Endothelial cell (in vitro differentiated cells): ENCODE measurements at regions not wholly inside any gene's neighbourhood (a gene's known extent, or its start where the extent isn't known, plus 50 kb on each side); places are given as distances from the start of the nearest gene placed in this dataset.

ENCODE experiments used
- DNase-seq: peaks from one replicate; pipeline ENCODE4 v3.0.0; 2021; ENCODE audit warnings: low spot score
- H3K27ac Mint-ChIP-seq: one replicate; pipeline ENCODE4 v1.8.0; 2021; ENCODE audit warnings: mixed read lengths, inconsistent platforms; ENCODE audit not compliant: unreplicated experiment
- H3K27me3 Mint-ChIP-seq: one replicate; pipeline ENCODE4 v1.8.0; 2021; ENCODE audit warnings: mild to moderate bottlenecking, moderate library complexity, mixed read lengths, inconsistent platforms; ENCODE audit not compliant: unreplicated experiment
- H3K36me3 Mint-ChIP-seq: one replicate; pipeline ENCODE4 v1.8.0; 2021; ENCODE audit warnings: mild to moderate bottlenecking, low read depth, mixed read lengths, inconsistent platforms; ENCODE audit not compliant: unreplicated experiment
- H3K4me1 Mint-ChIP-seq: one replicate; pipeline ENCODE4 v1.8.0; 2021; ENCODE audit warnings: mild to moderate bottlenecking, mixed read lengths, inconsistent platforms; ENCODE audit not compliant: unreplicated experiment
- H3K4me3 Mint-ChIP-seq: one replicate; pipeline ENCODE4 v1.8.0; 2021; ENCODE audit warnings: mild to moderate bottlenecking, mixed read lengths, inconsistent platforms; ENCODE audit not compliant: unreplicated experiment
- H3K9me3 Mint-ChIP-seq: one replicate; pipeline ENCODE4 v1.8.0; 2021; ENCODE audit warnings: mixed read lengths, inconsistent platforms; ENCODE audit not compliant: unreplicated experiment
- TF ChIP-seq, protein P1 (sequence below): fragments of 200-600 bp; sonication (generic); IDR thresholded peaks from one replicate; pipeline ENCODE4 v1.5.0; 2021; ENCODE audit warnings: antibody characterized with exemption; ENCODE audit not compliant: unreplicated experiment

- H3K9me3 Mint-ChIP-seq, result no peaks in the 10 kb centered on the region
- no peak for DNase-seq
- TF ChIP-seq, protein P1, sequence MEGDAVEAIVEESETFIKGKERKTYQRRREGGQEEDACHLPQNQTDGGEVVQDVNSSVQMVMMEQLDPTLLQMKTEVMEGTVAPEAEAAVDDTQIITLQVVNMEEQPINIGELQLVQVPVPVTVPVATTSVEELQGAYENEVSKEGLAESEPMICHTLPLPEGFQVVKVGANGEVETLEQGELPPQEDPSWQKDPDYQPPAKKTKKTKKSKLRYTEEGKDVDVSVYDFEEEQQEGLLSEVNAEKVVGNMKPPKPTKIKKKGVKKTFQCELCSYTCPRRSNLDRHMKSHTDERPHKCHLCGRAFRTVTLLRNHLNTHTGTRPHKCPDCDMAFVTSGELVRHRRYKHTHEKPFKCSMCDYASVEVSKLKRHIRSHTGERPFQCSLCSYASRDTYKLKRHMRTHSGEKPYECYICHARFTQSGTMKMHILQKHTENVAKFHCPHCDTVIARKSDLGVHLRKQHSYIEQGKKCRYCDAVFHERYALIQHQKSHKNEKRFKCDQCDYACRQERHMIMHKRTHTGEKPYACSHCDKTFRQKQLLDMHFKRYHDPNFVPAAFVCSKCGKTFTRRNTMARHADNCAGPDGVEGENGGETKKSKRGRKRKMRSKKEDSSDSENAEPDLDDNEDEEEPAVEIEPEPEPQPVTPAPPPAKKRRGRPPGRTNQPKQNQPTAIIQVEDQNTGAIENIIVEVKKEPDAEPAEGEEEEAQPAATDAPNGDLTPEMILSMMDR, result no peak
- no peaks in the 10 kb centered on the region for H3K27me3 Mint-ChIP-seq
- H3K4me1 Mint-ChIP-seq, result no peaks in the 10 kb centered on the region
- no peak overlapping the region for H3K4me3 Mint-ChIP-seq
- H3K27ac Mint-ChIP-seq, result no peak overlapping the region
- no peaks in the 10 kb centered on the region for H3K36me3 Mint-ChIP-seq
These were observed 279.3 kb downstream of the HACE1 start for GRCh38 chr6:104580452-104580851.

DNA sequence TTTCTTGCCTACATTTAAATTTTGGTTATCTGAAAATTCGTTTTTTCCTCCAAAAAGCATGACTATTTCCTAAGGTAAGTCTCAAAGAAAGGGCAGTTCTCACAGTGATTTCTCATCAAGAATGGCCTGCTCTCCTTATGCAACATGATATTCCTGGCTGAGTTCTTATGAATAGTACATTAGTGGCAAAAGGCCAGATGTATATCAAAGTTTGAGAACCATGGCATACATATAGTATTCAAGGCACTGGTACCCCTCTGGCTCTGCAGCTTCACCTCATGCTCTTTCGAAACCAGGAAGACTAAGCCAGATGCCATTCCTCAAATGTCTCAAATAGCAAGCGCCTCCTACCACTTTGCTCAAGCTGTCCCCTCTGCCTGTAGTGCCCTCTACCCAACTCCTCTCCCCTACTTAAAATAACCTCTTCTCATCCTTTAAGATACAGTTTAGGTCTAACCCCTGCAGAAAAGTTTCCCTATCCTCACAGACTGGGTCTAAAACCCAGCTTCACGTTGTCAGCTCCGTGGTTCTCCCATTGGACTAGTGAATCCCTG, 280.3 kb downstream of the HACE1 start:
- TF ChIP-seq, protein P1, result no peak
- H3K27ac Mint-ChIP-seq, result no peak overlapping the region
- H3K36me3 Mint-ChIP-seq, result no peaks in the 10 kb centered on the region
- no peaks in the 10 kb centered on the region for H3K27me3 Mint-ChIP-seq
- H3K4me1 Mint-ChIP-seq, result no peaks in the 10 kb centered on the region
- no peak for DNase-seq
- H3K4me3 Mint-ChIP-seq, result no peak overlapping the region
- no peaks in the 10 kb centered on the region for H3K9me3 Mint-ChIP-seq

- TF ChIP-seq, protein P1, result no peak
- no peaks in the 10 kb centered on the region for H3K9me3 Mint-ChIP-seq
- no peak overlapping the region for H3K4me3 Mint-ChIP-seq
- H3K27me3 Mint-ChIP-seq, result peaks cover 3% of the 10 kb centered on the region
- H3K27ac Mint-ChIP-seq, result no peak overlapping the region
- DNase-seq, result no peak
- peaks cover 3% of the 10 kb centered on the region for H3K4me1 Mint-ChIP-seq
- no peaks in the 10 kb centered on the region for H3K36me3 Mint-ChIP-seq
These were observed 284.2 kb downstream of the HACE1 start for GRCh38 chr6:104575536-104575935.

DNA sequence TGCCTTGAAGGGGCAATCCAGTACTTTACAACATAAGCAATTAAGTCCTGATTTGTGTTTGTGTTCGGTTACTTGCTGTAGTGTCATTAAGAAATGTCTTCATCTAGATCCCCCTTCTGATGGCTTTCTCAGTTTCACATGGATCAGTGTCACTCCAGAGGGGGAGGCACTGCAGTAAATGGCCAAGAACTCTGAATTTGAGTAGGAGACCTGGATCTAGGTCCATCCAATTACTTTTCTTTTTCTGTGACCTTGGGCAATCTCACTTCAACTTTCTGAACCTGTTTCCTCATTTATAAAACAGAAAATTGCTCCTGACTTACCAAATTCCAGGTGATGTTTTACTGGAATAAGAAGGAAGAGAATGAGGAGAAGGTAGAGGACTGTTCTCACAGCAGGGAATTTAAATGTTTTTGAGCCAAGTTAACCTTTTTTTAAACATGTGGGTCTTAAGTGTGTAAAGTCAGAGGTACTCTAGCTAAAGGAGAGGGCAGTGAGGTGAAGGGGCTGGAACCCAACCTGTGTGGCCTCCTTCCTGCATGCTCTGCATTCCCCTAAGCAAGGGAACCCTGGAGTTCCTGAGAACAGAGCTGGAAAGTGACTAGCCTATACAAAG, 285.5 kb downstream of the HACE1 start:
- Mint-ChIP-seq H3K4me3 (no peak overlapping the region), H3K27ac (no peak overlapping the region), H3K27me3 (peaks cover 3% of the 10 kb centered on the region), H3K4me1 (peaks cover 3% of the 10 kb centered on the region), H3K9me3 (no peaks in the 10 kb centered on the region), H3K36me3 (no peaks in the 10 kb centered on the region)
- DNase-seq, result no peak
- TF ChIP-seq, protein P1, result no peak

DNA sequence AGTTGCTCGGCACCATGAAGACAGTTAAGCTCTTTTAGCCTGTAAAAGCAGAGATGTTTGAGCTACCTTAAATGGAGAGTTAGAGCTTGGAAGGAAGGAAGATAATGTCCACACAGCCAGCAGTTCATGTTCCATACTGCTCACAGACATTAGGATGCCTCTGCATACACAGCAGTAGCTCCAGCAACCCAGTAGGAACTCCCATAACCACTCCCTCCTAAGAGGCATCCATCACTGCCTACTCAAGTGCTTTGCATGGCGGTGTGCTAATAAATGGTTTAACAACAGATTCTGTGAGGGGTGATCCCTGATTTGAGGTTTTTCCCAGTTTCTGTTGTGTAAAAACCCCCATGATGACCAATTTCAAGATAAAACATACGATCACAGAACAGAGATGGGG, 286.4 kb downstream of the HACE1 start:
- Mint-ChIP-seq H3K4me3 (no peak overlapping the region), H3K9me3 (no peaks in the 10 kb centered on the region), H3K4me1 (peaks cover 3% of the 10 kb centered on the region), H3K36me3 (no peaks in the 10 kb centered on the region), H3K27me3 (peaks cover 3% of the 10 kb centered on the region), H3K27ac (no peak overlapping the region)
- no peak for DNase-seq
- TF ChIP-seq, protein P1, result no peak
